Epithelial cell of prostate (primary cell): ENCODE measurements at regions not wholly inside any gene's neighbourhood (a gene's known extent, or its start where the extent isn't known, plus 50 kb on each side); places are given as distances from the start of the nearest gene placed in this dataset.

Experiments used
- DNase-seq: peaks from one replicate; pipeline ENCODE4 v3.0.0-alpha.2; 2011; ENCODE audit warnings: low read depth, low spot score
- H3K27ac ChIP-seq: fragments of 450-650 bp; 2 replicates; pipeline ENCODE4 v1.5.1; 2017; ENCODE audit warnings: mild to moderate bottlenecking

- DNase-seq = no peak
- H3K27ac ChIP-seq = no peak overlapping the region
Measured at GRCh38 chr22:49297286-49297870, 530.3 kb downstream of the BRD1 start.

- DNase-seq = no peak
- H3K27ac ChIP-seq = no peak overlapping the region
Measured at GRCh38 chr22:49296561-49296960, 531.1 kb downstream of the BRD1 start.

- no peak overlapping the region for H3K27ac ChIP-seq
- DNase-seq = no peak
Measured at GRCh38 chr22:49295851-49296560, 531.7 kb downstream of the BRD1 start.

GRCh38 chr22:49295465-49295743 is 532.3 kb downstream of the BRD1 start:
- DNase-seq = no peak

GRCh38 chr22:49294656-49295464 is 532.8 kb downstream of the BRD1 start:
- DNase-seq = no peak

More at GRCh38 chr22:49295465-49295743, 532.3 kb downstream of the BRD1 start:
- no peak overlapping the region for H3K27ac ChIP-seq

GRCh38 chr22:49292909-49293308 is 534.8 kb downstream of the BRD1 start:
- no peak overlapping the region for H3K27ac ChIP-seq
- no peak for DNase-seq

More at GRCh38 chr22:49294656-49295464, 532.8 kb downstream of the BRD1 start:
- no peak overlapping the region for H3K27ac ChIP-seq

- no peak overlapping the region for H3K27ac ChIP-seq
- no peak for DNase-seq
Measured at GRCh38 chr22:49291781-49292180, 535.9 kb downstream of the BRD1 start.

- no peak overlapping the region for H3K27ac ChIP-seq
- no peak for DNase-seq
Measured at GRCh38 chr22:49291169-49291568, 536.5 kb downstream of the BRD1 start.

- DNase-seq = no peak
- H3K27ac ChIP-seq = no peak overlapping the region
Measured at GRCh38 chr22:49290711-49291110, 537.0 kb downstream of the BRD1 start.

- no peak overlapping the region for H3K27ac ChIP-seq
- no peak for DNase-seq
Measured at GRCh38 chr22:49289822-49290679, 537.6 kb downstream of the BRD1 start.

GRCh38 chr22:49286181-49286760 is 541.4 kb downstream of the BRD1 start:
- DNase-seq = no peak

GRCh38 chr22:49284931-49285330 is 542.7 kb downstream of the BRD1 start:
- no peak for DNase-seq
- no peak overlapping the region for H3K27ac ChIP-seq

More at GRCh38 chr22:49286181-49286760, 541.4 kb downstream of the BRD1 start:
- H3K27ac ChIP-seq = no peak overlapping the region

GRCh38 chr22:49284056-49284784 is 543.5 kb downstream of the BRD1 start:
- no peak for DNase-seq
- no peak overlapping the region for H3K27ac ChIP-seq

- H3K27ac ChIP-seq = no peak overlapping the region
- no peak for DNase-seq
Measured at GRCh38 chr22:49282596-49282995, 545.1 kb downstream of the BRD1 start.

GRCh38 chr22:49281467-49282340 is 546.0 kb downstream of the BRD1 start:
- no peak overlapping the region for H3K27ac ChIP-seq
- no peak for DNase-seq

GRCh38 chr22:49278340-49278739 is 549.3 kb downstream of the BRD1 start:
- no peak for DNase-seq

GRCh38 chr22:49276567-49276966 is 551.1 kb downstream of the BRD1 start:
- DNase-seq = no peak
- H3K27ac ChIP-seq = no peak overlapping the region

More at GRCh38 chr22:49278340-49278739, 549.3 kb downstream of the BRD1 start:
- H3K27ac ChIP-seq = no peak overlapping the region

GRCh38 chr22:49274754-49275380 is 552.8 kb downstream of the BRD1 start:
- DNase-seq = no peak
- H3K27ac ChIP-seq = no peak overlapping the region
